Spleen (tissue), 11 donors: ENCODE measurements at regions not wholly inside any gene's neighbourhood (a gene's known extent, or its start where the extent isn't known, plus 50 kb on each side); places are given as distances from the start of the nearest gene placed in this dataset.

Source experiments
- DNase-seq: peaks from one replicate; pipeline ENCODE4 v3.0.0-alpha.2; 2020
- H3K27ac ChIP-seq, 8 donors: fragments of 200-600 bp; sonication (generic) in 7 of 8; 1 replicate in 4 of 8; 2 replicates in 4 of 8; pipeline versions ENCODE4 v1.5.0 to v1.8.0; 2016 to 2021; ENCODE audit warnings: inconsistent platforms in 4 of 8, mild to moderate bottlenecking in 4 of 8, moderate library complexity in 1 of 8
- H3K27me3 ChIP-seq, 7 donors: fragments of 200-600 bp; sonication (generic) in 6 of 7; replicated peaks in 1 of 7; 1 replicate in 4 of 7; 2 replicates in 3 of 7; pipeline versions ENCODE4 v1.5.0 to v1.8.0; 2016 to 2021; ENCODE audit warnings: inconsistent platforms in 3 of 7, mild to moderate bottlenecking in 1 of 7
- H3K36me3 ChIP-seq, 6 donors: fragments of 200-600 bp; sonication (generic) in 5 of 6; 1 replicate in 4 of 6; 2 replicates in 2 of 6; pipeline versions ENCODE4 v1.5.0 to v1.8.0; 2016 to 2021; ENCODE audit warnings: inconsistent platforms in 2 of 6
- H3K4me1 ChIP-seq, 6 donors: fragments of 200-600 bp; sonication (generic) in 5 of 6; 1 replicate in 3 of 6; 2 replicates in 3 of 6; pipeline versions ENCODE4 v1.5.0 to v1.8.0; 2016 to 2021; ENCODE audit warnings: inconsistent platforms in 3 of 6
- H3K4me3 ChIP-seq, 8 donors: fragments of 200-600 bp; sonication (generic) in 7 of 8; 1 replicate in 4 of 8; 2 replicates in 4 of 8; pipeline versions ENCODE4 v1.5.0 to v1.8.0; 2016 to 2021; ENCODE audit warnings: inconsistent platforms in 4 of 8, mild to moderate bottlenecking in 4 of 8, moderate library complexity in 2 of 8
- H3K9me3 ChIP-seq, 8 donors: fragments of 200-600 bp; sonication (generic) in 7 of 8; 1 replicate in 4 of 8; 2 replicates in 4 of 8; pipeline versions ENCODE4 v1.5.0 to v1.8.0; 2016 to 2021; ENCODE audit warnings: inconsistent platforms in 4 of 8
- CTCF ChIP-seq, 11 experiments: fragments of 200-600 bp in 7 of 11; fragments of 450-650 bp in 4 of 11; sonication (generic) in 4 of 11; IDR thresholded peaks in 8 of 11; conservative IDR thresholded peaks in 3 of 11; 1 replicate in 7 of 11; 2 replicates in 4 of 11; pipeline versions ENCODE4 v1.4.0 to v1.8.0; 2016 to 2021; ENCODE audit warnings: antibody characterized with exemption in 11 of 11, inconsistent platforms in 4 of 11, mild to moderate bottlenecking in 1 of 11
- POLR2A ChIP-seq, 3 donors: fragments of 450-650 bp; IDR thresholded peaks; one replicate each; pipeline ENCODE4 v1.5.1; 2017; ENCODE audit warnings: antibody characterized with exemption in 3 of 3, mild to moderate bottlenecking in 1 of 3
- POLR2AphosphoS5 ChIP-seq, 3 donors: sonication (generic); formaldehyde crosslinking; IDR thresholded peaks; one replicate each; pipeline ENCODE4 v1.5.1; 2017; ENCODE audit warnings: antibody characterized with exemption in 3 of 3
- WGBS, 5 donors: extraction: QIAGEN DNeasy Blood & Tissue Kit in 3 of 5; methylation state at CpG; one replicate each; pipeline versions ENCODE4 v1.1.5 to v1.1.7; 2013 to 2018; 5-methylcytosine and 5-hydroxymethylcytosine counted together
- intact Hi-C: fragments of 100-400 bp; cut with DNase I; formaldehyde crosslinking; loops from one replicate; pipeline ENCODE4 v1.15.0; 2023; ENCODE audit warnings: low total_unique reads
- donor health status: healthy with polysubstance abuse.
- donor health status: DM: no; HTN: no; CAD: no; lungs with moderate emphysema.
- donor health status: DM: no; HTN: no; CAD: no.
- donor health status: Bipolar disorder and iron deficiency.
- donor health status: healthy.
- donor health status: DM: no; HTN: no; CAD: no.
- donor health status: DM: yes; HTN: yes; CAD: no.

GRCh38 chr2:7256377-7256776, 339.2 kb downstream of the RNF144A start:
- TF ChIP-seq POLR2AphosphoS5 (IDR thresholded peaks at IDR 0.05) (no peak), POLR2A (IDR thresholded peaks at IDR 0.05) (no peak), CTCF (IDR thresholded peaks at IDR 0.05 in 8 of 11, conservative IDR thresholded peaks at IDR 0.05 in 3 of 11) (no peak)
- H3K27ac ChIP-seq, result no peak overlapping the region
- H3K4me1 ChIP-seq, result no peaks in the 10 kb centered on the region
- WGBS, 5 donors, result 86 to 93% (median 91%) methylated on average over 5 of the region's 5 CpGs
- H3K4me3 ChIP-seq, result no peak overlapping the region
- H3K27me3 ChIP-seq, result no peaks in the 10 kb centered on the region
- no peak for DNase-seq
- H3K36me3 ChIP-seq, result peaks cover 0 to 12% (median 0%) of the 10 kb centered on the region in 6 donors
- no peaks in the 10 kb centered on the region for H3K9me3 ChIP-seq
- intact Hi-C loops, result no loop called here

GRCh38 chr2:7262727-7263126, 345.5 kb downstream of the RNF144A start:
- TF ChIP-seq CTCF (IDR thresholded peaks at IDR 0.05 in 8 of 11, conservative IDR thresholded peaks at IDR 0.05 in 3 of 11), result no peak
- no peak for TF ChIP-seq POLR2AphosphoS5 (IDR thresholded peaks at IDR 0.05)
- no peak for TF ChIP-seq POLR2A (IDR thresholded peaks at IDR 0.05)
- no peaks in the 10 kb centered on the region for H3K27me3 ChIP-seq
- WGBS, 5 donors, result 37 to 44% (median 43%) methylated on average over 6 of the region's 6 CpGs
- intact Hi-C loops, result no loop called here
- DNase-seq, result no peak
- no peak overlapping the region for H3K27ac ChIP-seq
- H3K4me3 ChIP-seq, result no peak overlapping the region
- H3K36me3 ChIP-seq, result peaks cover 0 to 12% (median 0%) of the 10 kb centered on the region in 6 donors
- no peaks in the 10 kb centered on the region for H3K4me1 ChIP-seq
- H3K9me3 ChIP-seq, result no peaks in the 10 kb centered on the region

DNA sequence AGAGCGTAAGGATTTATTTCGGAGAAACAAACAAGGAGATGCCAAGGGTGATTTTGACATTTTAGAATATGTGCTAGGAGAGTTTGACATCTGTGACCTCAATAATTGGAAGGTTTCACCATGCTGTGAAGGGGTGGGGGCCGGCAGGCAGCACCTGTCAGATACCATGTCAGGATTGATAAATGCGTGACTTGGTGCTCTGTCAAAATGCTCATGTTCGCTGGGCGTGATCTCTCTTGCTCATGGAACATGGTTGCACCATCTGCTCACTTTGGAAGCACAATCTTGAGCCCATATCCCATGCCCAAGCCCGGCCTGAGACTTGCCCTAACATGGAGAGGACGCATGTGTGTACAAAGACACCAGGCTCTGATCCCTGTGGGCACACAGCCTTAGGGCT, 347.6 kb downstream of the RNF144A start:
- no peak for TF ChIP-seq POLR2AphosphoS5 (IDR thresholded peaks at IDR 0.05)
- TF ChIP-seq POLR2A (IDR thresholded peaks at IDR 0.05), result no peak
- no peak for TF ChIP-seq CTCF (IDR thresholded peaks at IDR 0.05 in 8 of 11, conservative IDR thresholded peaks at IDR 0.05 in 3 of 11)
- Histone ChIP-seq H3K27ac (no peak overlapping the region), H3K9me3 (no peaks in the 10 kb centered on the region), H3K4me3 (no peak overlapping the region), H3K27me3 (no peaks in the 10 kb centered on the region), H3K4me1 (no peaks in the 10 kb centered on the region), H3K36me3 (no peaks in the 10 kb centered on the region)
- DNase-seq, result no peak
- 84 to 96% (median 95%) methylated on average over 8 of the region's 8 CpGs for WGBS, 5 donors
- intact Hi-C loops, result no loop called here

- Histone ChIP-seq H3K36me3 (no peaks in the 10 kb centered on the region), H3K4me1 (no peaks in the 10 kb centered on the region), H3K27me3 (no peaks in the 10 kb centered on the region), H3K4me3 (no peak overlapping the region), H3K27ac (no peak overlapping the region), H3K9me3 (no peaks in the 10 kb centered on the region)
- no peak for TF ChIP-seq CTCF (IDR thresholded peaks at IDR 0.05 in 8 of 11, conservative IDR thresholded peaks at IDR 0.05 in 3 of 11)
- TF ChIP-seq POLR2AphosphoS5 (IDR thresholded peaks at IDR 0.05), result no peak
- TF ChIP-seq POLR2A (IDR thresholded peaks at IDR 0.05), result no peak
- intact Hi-C loops, result no loop called here
- WGBS, 5 donors, result 75 to 89% (median 88%) methylated on average over 8 of the region's 8 CpGs
- no peak for DNase-seq
Observed at GRCh38 chr2:7265286-7265685, 348.1 kb downstream of the RNF144A start.
